CD4-positive, alpha-beta T cell (primary cell): ENCODE measurements at regions not wholly inside any gene's neighbourhood (a gene's known extent, or its start where the extent isn't known, plus 50 kb on each side); places are given as distances from the start of the nearest gene placed in this dataset.
"Not testable (repeated sequence)": the region's sequence is repeated elsewhere in the genome, so short reads cannot be mapped to it uniquely, and the experiment has no call there.

Experiments used
- ATAC-seq: fragments of 200-7000 bp; cut with Tn5 transposase; one replicate; pipeline ENCODE4 v1.10.0; 2022; ENCODE audit warnings: mild to moderate bottlenecking; ENCODE audit not compliant: poor library complexity
- CTCF ChIA-PET: fragments of 350-600 bp; sonication (Branson Sonifier 250); formaldehyde crosslinking; loops from one replicate; lab custom pipeline; 2021; ENCODE audit warnings: antibody characterized with exemption, inconsistent platforms; lab: Charles Lee
- POLR2A ChIA-PET: fragments of 350-600 bp; sonication (Branson Sonifier 250); formaldehyde crosslinking; loops from one replicate; lab custom pipeline; 2021; ENCODE audit warnings: antibody characterized with exemption, inconsistent platforms; lab: Charles Lee
- DNase-seq, 14 experiments: peaks; one replicate each; pipeline ENCODE4 v3.0.0-alpha.2; 2013 to 2020; ENCODE audit warnings: mixed read lengths in 2 of 14
- H3K27ac ChIP-seq, 2 donors: one replicate each; pipeline versions ENCODE4 v1.5.1 to v1.7.0; 2013; ENCODE audit warnings: low read length in 2 of 2, low read depth in 1 of 2, mild to moderate bottlenecking in 1 of 2
- H3K27me3 ChIP-seq, 2 experiments: 1 replicate in 1 of 2; 2 replicates in 1 of 2; pipeline versions ENCODE4 v1.6.1 to v1.7.0; 2013; ENCODE audit warnings: low read length in 2 of 2, control low read depth in 1 of 2, mild to moderate bottlenecking in 1 of 2, moderate library complexity in 1 of 2; ENCODE audit not compliant: insufficient read depth in 2 of 2, control insufficient read depth in 1 of 2
- H3K36me3 ChIP-seq: one replicate; pipeline ENCODE4 v1.6.1; 2013; ENCODE audit warnings: low read length, control low read depth; ENCODE audit not compliant: insufficient read depth
- H3K4me1 ChIP-seq: one replicate; pipeline ENCODE4 v1.6.1; 2013; ENCODE audit warnings: low read length, control low read depth; ENCODE audit not compliant: insufficient read depth
- H3K4me3 ChIP-seq: one replicate; pipeline ENCODE4 v1.5.1; 2013; ENCODE audit warnings: mild to moderate bottlenecking, low read length, moderate library complexity
- H3K9me3 ChIP-seq, 2 experiments: 1 replicate in 1 of 2; 2 replicates in 1 of 2; pipeline versions ENCODE4 v1.6.1 to v1.7.0; 2013; ENCODE audit warnings: low read length in 2 of 2, mild to moderate bottlenecking in 2 of 2, control low read depth in 1 of 2, moderate library complexity in 1 of 2; ENCODE audit not compliant: control insufficient read depth in 1 of 2, insufficient read depth in 1 of 2
- H3K27ac Mint-ChIP-seq: one replicate; pipeline ENCODE4 v1.8.0; 2020; ENCODE audit warnings: mixed read lengths
- H3K27me3 Mint-ChIP-seq: one replicate; pipeline ENCODE4 v1.8.0; 2021; ENCODE audit warnings: mixed read lengths
- H3K36me3 Mint-ChIP-seq: one replicate; pipeline ENCODE4 v1.8.0; 2021; ENCODE audit warnings: low read depth, mixed read lengths
- H3K4me1 Mint-ChIP-seq: one replicate; pipeline ENCODE4 v1.8.0; 2021; ENCODE audit warnings: low read depth, mixed read lengths
- H3K4me3 Mint-ChIP-seq: one replicate; pipeline ENCODE4 v1.8.0; 2020; ENCODE audit warnings: mild to moderate bottlenecking, mixed read lengths
- H3K9me3 Mint-ChIP-seq: one replicate; pipeline ENCODE4 v1.8.0; 2020; ENCODE audit warnings: mixed read lengths
- intact Hi-C, 2 experiments: fragments of 100-400 bp; cut with DNase I in 1 of 2; cut with micrococcal nuclease in 1 of 2; formaldehyde crosslinking; loops; one replicate each; pipeline versions ENCODE4 v1.15.1 to v1.9.0; 2023 to 2025; cut with DNase I, micrococcal nuclease
- TF ChIP-seq, protein P1 (sequence below): fragments of 200-600 bp; IDR thresholded peaks from one replicate; pipeline ENCODE4 v1.8.0; 2022; ENCODE audit warnings: antibody characterized with exemption, mild to moderate bottlenecking

DNA sequence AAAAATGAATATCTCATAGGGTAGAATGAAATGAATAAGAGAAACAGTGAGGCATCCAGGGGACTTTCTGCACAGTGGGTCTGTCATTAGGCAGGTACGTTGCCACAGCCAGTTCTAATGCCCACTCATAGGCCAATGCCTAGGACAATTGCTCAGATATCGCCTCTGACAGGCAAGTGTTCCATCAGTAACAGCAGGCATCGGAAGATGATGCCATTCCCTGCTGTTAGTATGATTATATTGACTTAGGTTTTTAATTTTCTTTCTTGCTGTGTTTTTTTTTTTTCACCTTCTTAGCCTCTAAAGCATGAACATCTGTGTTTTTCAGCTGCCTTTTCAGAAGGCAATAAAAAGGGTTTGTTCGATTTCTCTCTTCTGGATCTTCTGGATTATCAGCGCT, 90.7 kb downstream of the PRL start:
- no peak overlapping the region for H3K4me3 Mint-ChIP-seq
- Histone ChIP-seq H3K4me3 (no peak overlapping the region), H3K4me1 (no peaks in the 10 kb centered on the region), H3K27ac (no peak overlapping the region), H3K9me3 (no peaks in the 10 kb centered on the region), H3K27me3 (no peaks in the 10 kb centered on the region), H3K36me3 (no peaks in the 10 kb centered on the region)
- no peaks in the 10 kb centered on the region for H3K27me3 Mint-ChIP-seq
- no peak overlapping the region for H3K27ac Mint-ChIP-seq
- H3K4me1 Mint-ChIP-seq, result no peaks in the 10 kb centered on the region
- ATAC-seq (no peak), DNase-seq (no peak)
- TF ChIP-seq, protein P1, sequence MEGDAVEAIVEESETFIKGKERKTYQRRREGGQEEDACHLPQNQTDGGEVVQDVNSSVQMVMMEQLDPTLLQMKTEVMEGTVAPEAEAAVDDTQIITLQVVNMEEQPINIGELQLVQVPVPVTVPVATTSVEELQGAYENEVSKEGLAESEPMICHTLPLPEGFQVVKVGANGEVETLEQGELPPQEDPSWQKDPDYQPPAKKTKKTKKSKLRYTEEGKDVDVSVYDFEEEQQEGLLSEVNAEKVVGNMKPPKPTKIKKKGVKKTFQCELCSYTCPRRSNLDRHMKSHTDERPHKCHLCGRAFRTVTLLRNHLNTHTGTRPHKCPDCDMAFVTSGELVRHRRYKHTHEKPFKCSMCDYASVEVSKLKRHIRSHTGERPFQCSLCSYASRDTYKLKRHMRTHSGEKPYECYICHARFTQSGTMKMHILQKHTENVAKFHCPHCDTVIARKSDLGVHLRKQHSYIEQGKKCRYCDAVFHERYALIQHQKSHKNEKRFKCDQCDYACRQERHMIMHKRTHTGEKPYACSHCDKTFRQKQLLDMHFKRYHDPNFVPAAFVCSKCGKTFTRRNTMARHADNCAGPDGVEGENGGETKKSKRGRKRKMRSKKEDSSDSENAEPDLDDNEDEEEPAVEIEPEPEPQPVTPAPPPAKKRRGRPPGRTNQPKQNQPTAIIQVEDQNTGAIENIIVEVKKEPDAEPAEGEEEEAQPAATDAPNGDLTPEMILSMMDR, result no peak
- H3K9me3 Mint-ChIP-seq, result no peaks in the 10 kb centered on the region
- H3K36me3 Mint-ChIP-seq, result no peaks in the 10 kb centered on the region
- POLR2A ChIA-PET, result no interaction called here
- intact Hi-C loops, result no loop called here
- CTCF ChIA-PET, result no interaction called here

DNA sequence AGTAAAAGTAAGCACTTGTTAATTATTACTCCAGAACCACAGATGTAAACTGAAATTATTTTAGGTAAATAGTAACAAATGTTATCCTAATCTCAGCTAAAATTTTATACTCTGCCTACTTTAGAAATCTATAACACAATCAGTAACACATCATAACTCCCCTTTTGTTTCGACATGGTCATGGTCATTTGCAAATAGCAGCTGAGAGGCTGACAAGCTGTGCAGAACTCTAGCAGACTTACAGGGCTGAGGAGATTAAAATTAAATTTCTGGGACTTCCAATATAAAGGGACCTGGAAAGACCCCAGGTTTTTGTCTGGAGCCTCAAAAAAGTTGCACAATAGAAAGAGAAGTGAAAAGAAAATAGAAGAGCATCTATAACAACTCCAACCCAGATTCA, 88.8 kb downstream of the PRL start:
- intact Hi-C loops, result no loop called here
- POLR2A ChIA-PET, result no interaction called here
- Mint-ChIP-seq H3K27ac (no peak overlapping the region), H3K36me3 (no peaks in the 10 kb centered on the region), H3K4me1 (no peaks in the 10 kb centered on the region), H3K27me3 (no peaks in the 10 kb centered on the region), H3K4me3 (no peak overlapping the region), H3K9me3 (no peaks in the 10 kb centered on the region)
- CTCF ChIA-PET, result no interaction called here
- Histone ChIP-seq H3K27ac (no peak overlapping the region), H3K4me1 (no peaks in the 10 kb centered on the region), H3K9me3 (no peaks in the 10 kb centered on the region), H3K36me3 (no peaks in the 10 kb centered on the region), H3K27me3 (no peaks in the 10 kb centered on the region), H3K4me3 (no peak overlapping the region)
- TF ChIP-seq, protein P1, result no peak
- ATAC-seq (no peak), DNase-seq (no peak)

DNA sequence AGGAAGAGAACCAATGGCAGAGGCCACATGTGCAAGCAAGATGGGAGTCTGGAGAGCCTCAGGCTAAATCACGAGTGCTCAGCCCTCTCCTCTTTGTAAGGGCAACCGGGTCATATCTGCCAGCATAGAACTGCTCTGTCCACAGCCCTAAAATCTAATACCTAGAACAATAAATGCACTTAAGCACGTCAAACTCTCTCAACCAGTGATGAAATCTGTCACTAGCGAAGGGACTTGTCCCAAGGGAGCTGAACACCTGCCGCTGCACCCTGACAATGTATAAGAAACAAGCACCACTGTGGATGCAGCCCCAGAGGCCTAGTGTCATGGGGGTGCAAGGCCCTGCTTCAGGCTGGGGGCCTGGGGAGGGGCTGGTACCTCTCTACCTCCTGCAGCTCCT, 82.5 kb downstream of the PRL start:
- ChIA-PET CTCF (no interaction called here), POLR2A (no interaction called here)
- Histone ChIP-seq H3K4me3 (no peak overlapping the region), H3K9me3 (peaks cover 0 to 4% of the 10 kb centered on the region in 2 experiments), H3K4me1 (no peaks in the 10 kb centered on the region), H3K36me3 (no peaks in the 10 kb centered on the region), H3K27ac (no peak overlapping the region), H3K27me3 (no peaks in the 10 kb centered on the region)
- Mint-ChIP-seq H3K27ac (no peak overlapping the region), H3K9me3 (no peaks in the 10 kb centered on the region), H3K4me3 (no peak overlapping the region), H3K4me1 (no peaks in the 10 kb centered on the region), H3K27me3 (no peaks in the 10 kb centered on the region), H3K36me3 (no peaks in the 10 kb centered on the region)
- ATAC-seq, result no peak
- no peak for DNase-seq
- TF ChIP-seq, protein P1, result no peak
- intact Hi-C loops, result no loop called here

DNA sequence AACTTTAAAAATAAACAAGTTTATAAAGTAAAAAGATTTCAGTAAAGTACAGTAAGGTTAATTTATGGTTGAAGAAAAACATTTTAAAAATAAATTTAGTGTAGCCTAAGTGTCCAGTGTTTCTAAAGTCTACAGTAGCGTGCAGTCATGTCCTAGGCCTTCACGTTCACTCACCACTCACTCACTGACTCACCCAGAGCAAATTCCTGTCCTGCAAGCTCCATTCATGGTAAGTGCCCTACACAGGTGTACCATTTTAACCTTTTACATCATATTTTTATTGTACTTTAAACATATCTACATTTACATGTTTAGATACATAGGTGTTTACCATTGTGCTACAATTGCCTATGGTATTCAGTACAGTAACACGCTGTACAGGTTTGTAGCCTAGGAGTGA, 81.4 kb downstream of the PRL start:
- H3K9me3 Mint-ChIP-seq, ATAC-seq, H3K27ac ChIP-seq, H3K27me3 Mint-ChIP-seq, H3K27ac Mint-ChIP-seq, H3K9me3 ChIP-seq, intact Hi-C loops, H3K27me3 ChIP-seq, CTCF ChIA-PET, H3K4me1 Mint-ChIP-seq, POLR2A ChIA-PET, H3K36me3 Mint-ChIP-seq, H3K4me3 ChIP-seq, H3K4me1 ChIP-seq, H3K4me3 Mint-ChIP-seq, DNase-seq, H3K36me3 ChIP-seq: not testable (repeated sequence)
